DND-41 (cell line): ENCODE measurements at regions not wholly inside any gene's neighbourhood (a gene's known extent, or its start where the extent isn't known, plus 50 kb on each side); places are given as distances from the start of the nearest gene placed in this dataset.

Experiments
- ATAC-seq: fragments of 200-7000 bp; cut with Tn5 transposase; 3 replicates; pipeline ENCODE4 v1.9.1; 2021; ENCODE audit warnings: low read depth; ENCODE audit not compliant: insufficient read depth
- DNase-seq: peaks from one replicate; pipeline ENCODE4 v3.0.0-alpha.2; 2020
- H2AFZ ChIP-seq: 2 replicates; pipeline ENCODE4 v1.6.0; 2012; ENCODE audit warnings: low read depth, low read length
- H3K27ac ChIP-seq: 2 replicates; pipeline ENCODE4 v1.5.1; 2012; ENCODE audit warnings: low read length, inconsistent platforms
- H3K27me3 ChIP-seq: fragments of 200-600 bp; sonication (generic); 2 replicates; pipeline ENCODE4 v1.6.0; 2012; ENCODE audit warnings: low read length, mild to moderate bottlenecking, inconsistent platforms; ENCODE audit not compliant: insufficient read depth, poor library complexity
- H3K36me3 ChIP-seq: 2 replicates; pipeline ENCODE4 v1.5.1; 2012; ENCODE audit warnings: low read length, inconsistent platforms; ENCODE audit not compliant: insufficient read depth
- H3K4me1 ChIP-seq: 2 replicates; pipeline ENCODE4 v1.5.1; 2012; ENCODE audit warnings: mild to moderate bottlenecking, low read length; ENCODE audit not compliant: insufficient read depth
- H3K4me2 ChIP-seq: 2 replicates; pipeline ENCODE4 v1.6.0; 2012; ENCODE audit warnings: mild to moderate bottlenecking, moderate library complexity, low read length, inconsistent platforms; ENCODE audit not compliant: insufficient read depth
- H3K4me3 ChIP-seq, 2 experiments: fragments of 200-600 bp in 1 of 2; shearing (Covaris generic) in 1 of 2; 2 replicates each; pipeline ENCODE4 v1.5.1; 2012 to 2016; ENCODE audit warnings: inconsistent platforms in 2 of 2, low read length in 2 of 2, mild to moderate bottlenecking in 2 of 2, low read depth in 1 of 2, moderate library complexity in 1 of 2
- H3K79me2 ChIP-seq: 2 replicates; pipeline ENCODE4 v1.6.0; 2012; ENCODE audit warnings: low read length, inconsistent platforms; ENCODE audit not compliant: insufficient read depth
- H3K9ac ChIP-seq: 2 replicates; pipeline ENCODE4 v1.6.0; 2012; ENCODE audit warnings: low read depth, mild to moderate bottlenecking, inconsistent platforms, low read length, moderate library complexity
- H3K9me3 ChIP-seq: 2 replicates; pipeline ENCODE4 v1.5.1; 2012; ENCODE audit warnings: low read length, moderate library complexity, mild to moderate bottlenecking, inconsistent platforms; ENCODE audit not compliant: insufficient read depth, severe bottlenecking
- H4K20me1 ChIP-seq: 2 replicates; pipeline ENCODE4 v1.6.0; 2012; ENCODE audit warnings: low read length; ENCODE audit not compliant: insufficient read depth
- EZH2 ChIP-seq: IDR thresholded peaks from 3 replicates; pipeline ENCODE4 v1.6.1; 2012; ENCODE audit warnings: borderline replicate concordance, low read depth, mild to moderate bottlenecking, moderate library complexity, low read length, inconsistent platforms; ENCODE audit not compliant: severe bottlenecking
- TF ChIP-seq, protein P1 (sequence below): IDR thresholded peaks from 2 replicates; pipeline ENCODE4 v1.5.1; 2012; ENCODE audit warnings: borderline replicate concordance, low read length, moderate library complexity, mild to moderate bottlenecking; ENCODE audit not compliant: poor library complexity, severe bottlenecking; ENCODE audit errors: extremely low read depth

DNA sequence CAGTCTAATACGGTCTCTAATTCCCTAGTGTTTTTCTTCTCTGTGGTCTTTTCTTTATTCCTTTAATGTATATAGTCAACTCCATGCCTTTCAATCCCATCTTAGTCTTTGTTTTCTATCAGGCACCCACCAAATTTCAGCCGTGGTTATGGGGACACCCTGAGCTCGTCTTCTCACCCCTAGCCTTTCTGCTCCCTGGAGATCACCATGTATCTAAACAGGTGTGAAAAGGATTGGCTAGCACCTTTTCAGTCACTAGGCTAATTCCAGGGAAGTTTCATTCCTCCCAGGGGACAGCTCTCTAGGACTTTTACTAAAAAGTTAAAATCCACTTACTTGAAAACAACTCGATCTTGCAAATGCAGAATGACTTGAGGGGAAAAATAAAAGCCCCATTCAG, 291.3 kb downstream of the ETNK1 start:
- H3K36me3 ChIP-seq, result no peaks in the 10 kb centered on the region
- peaks cover 10% of the 10 kb centered on the region for H3K27me3 ChIP-seq
- no peak overlapping the region for H3K4me2 ChIP-seq
- no peaks in the 10 kb centered on the region for H4K20me1 ChIP-seq
- no peaks in the 10 kb centered on the region for H3K4me1 ChIP-seq
- DNase-seq (no peak), ATAC-seq (no peak)
- H3K9ac ChIP-seq, result no peak overlapping the region
- no peak overlapping the region for H2AFZ ChIP-seq
- H3K9me3 ChIP-seq, result no peaks in the 10 kb centered on the region
- H3K79me2 ChIP-seq, result no peaks in the 10 kb centered on the region
- H3K27ac ChIP-seq, result no peak overlapping the region
- TF ChIP-seq EZH2, result no peak
- TF ChIP-seq, protein P1, sequence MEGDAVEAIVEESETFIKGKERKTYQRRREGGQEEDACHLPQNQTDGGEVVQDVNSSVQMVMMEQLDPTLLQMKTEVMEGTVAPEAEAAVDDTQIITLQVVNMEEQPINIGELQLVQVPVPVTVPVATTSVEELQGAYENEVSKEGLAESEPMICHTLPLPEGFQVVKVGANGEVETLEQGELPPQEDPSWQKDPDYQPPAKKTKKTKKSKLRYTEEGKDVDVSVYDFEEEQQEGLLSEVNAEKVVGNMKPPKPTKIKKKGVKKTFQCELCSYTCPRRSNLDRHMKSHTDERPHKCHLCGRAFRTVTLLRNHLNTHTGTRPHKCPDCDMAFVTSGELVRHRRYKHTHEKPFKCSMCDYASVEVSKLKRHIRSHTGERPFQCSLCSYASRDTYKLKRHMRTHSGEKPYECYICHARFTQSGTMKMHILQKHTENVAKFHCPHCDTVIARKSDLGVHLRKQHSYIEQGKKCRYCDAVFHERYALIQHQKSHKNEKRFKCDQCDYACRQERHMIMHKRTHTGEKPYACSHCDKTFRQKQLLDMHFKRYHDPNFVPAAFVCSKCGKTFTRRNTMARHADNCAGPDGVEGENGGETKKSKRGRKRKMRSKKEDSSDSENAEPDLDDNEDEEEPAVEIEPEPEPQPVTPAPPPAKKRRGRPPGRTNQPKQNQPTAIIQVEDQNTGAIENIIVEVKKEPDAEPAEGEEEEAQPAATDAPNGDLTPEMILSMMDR, result no peak
- H3K4me3 ChIP-seq, result no peak overlapping the region

DNA sequence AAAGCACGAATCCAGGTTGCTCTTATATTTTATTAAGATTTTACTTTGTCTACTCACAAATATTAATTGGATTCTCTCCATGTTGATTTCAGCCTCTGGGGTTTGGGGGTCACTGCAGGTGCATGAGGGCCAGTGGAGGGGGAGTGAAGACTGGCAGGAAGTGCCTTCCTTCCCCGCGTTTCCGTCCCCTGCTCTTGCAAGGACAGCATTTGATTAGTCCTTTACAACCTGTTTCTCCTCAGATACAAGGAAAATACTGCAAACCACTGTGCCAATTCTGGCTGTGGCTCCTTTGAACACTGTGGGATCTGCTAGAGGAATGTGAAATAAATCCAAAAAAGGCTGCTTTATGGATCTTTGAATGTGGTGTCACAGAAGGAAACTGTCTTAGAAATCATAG, 291.8 kb downstream of the ETNK1 start:
- Histone ChIP-seq H3K4me2 (no peak overlapping the region), H3K27ac (no peak overlapping the region), H3K79me2 (no peaks in the 10 kb centered on the region), H3K9ac (no peak overlapping the region), H3K4me1 (no peaks in the 10 kb centered on the region), H3K27me3 (peaks cover 10% of the 10 kb centered on the region), H3K36me3 (no peaks in the 10 kb centered on the region), H3K4me3 (no peak overlapping the region), H4K20me1 (no peaks in the 10 kb centered on the region), H2AFZ (no peak overlapping the region), H3K9me3 (no peaks in the 10 kb centered on the region)
- ATAC-seq, result no peak
- no peak for TF ChIP-seq EZH2
- TF ChIP-seq, protein P1, result no peak
- no peak for DNase-seq

DNA sequence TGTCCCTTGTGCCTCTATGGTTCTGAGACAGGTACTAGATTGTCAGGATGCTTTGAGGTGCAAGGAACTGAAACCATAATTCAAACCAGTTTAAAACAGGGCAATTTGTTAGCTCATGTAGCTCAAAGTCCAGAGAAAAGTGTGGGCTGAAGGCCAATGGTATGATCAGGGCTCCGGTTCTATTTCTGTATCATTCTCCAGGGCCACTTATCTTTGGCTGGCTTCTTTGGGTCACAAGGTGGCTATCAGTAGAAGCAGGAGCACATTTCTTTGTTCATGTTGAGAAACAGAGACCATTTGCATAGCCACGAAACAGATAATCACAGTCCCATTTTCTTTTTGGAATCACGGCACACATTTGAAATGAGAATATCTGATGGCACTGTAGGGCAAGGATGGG, 294.9 kb downstream of the ETNK1 start:
- Histone ChIP-seq H3K4me1 (no peaks in the 10 kb centered on the region), H3K9ac (no peak overlapping the region), H4K20me1 (no peaks in the 10 kb centered on the region), H3K9me3 (no peaks in the 10 kb centered on the region), H2AFZ (no peak overlapping the region), H3K79me2 (no peaks in the 10 kb centered on the region), H3K4me2 (no peak overlapping the region), H3K27ac (no peak overlapping the region), H3K36me3 (no peaks in the 10 kb centered on the region), H3K4me3 (no peak overlapping the region), H3K27me3 (peaks cover 10% of the 10 kb centered on the region)
- DNase-seq (no peak), ATAC-seq (no peak)
- TF ChIP-seq EZH2, result no peak
- TF ChIP-seq, protein P1, result no peak

DNA sequence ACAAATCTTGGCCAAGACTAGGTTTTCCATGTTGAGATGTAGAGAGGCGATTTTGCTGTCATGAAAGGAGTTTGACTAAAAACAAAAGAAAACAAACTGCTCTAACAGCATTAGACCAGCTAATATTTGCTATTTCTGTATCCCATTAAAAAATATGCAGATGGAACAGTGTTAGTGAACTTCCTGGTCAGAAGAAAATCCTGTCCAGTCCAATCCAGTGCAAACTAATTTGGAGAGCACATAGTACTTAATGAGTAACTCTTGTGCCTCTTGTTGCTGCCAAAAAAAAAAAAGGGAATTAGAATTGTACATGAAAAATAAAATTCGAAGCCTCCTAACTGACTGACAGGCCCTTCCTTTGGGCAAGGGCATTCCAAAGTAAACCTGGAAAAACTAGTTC, 298.8 kb downstream of the ETNK1 start:
- Histone ChIP-seq H4K20me1 (no peaks in the 10 kb centered on the region), H3K9me3 (no peaks in the 10 kb centered on the region), H3K4me2 (no peak overlapping the region), H3K27ac (no peak overlapping the region), H3K79me2 (no peaks in the 10 kb centered on the region), H2AFZ (no peak overlapping the region), H3K4me1 (no peaks in the 10 kb centered on the region), H3K36me3 (no peaks in the 10 kb centered on the region), H3K4me3 (no peak overlapping the region), H3K9ac (no peak overlapping the region), H3K27me3 (peaks cover 3% of the 10 kb centered on the region)
- no peak for TF ChIP-seq EZH2
- TF ChIP-seq, protein P1, result no peak
- no peak for ATAC-seq
- DNase-seq, result no peak
